ENCODE measurements at regions not wholly inside any gene's neighbourhood (a gene's known extent, or its start where the extent isn't known, plus 50 kb on each side); places are given as distances from the start of the nearest gene placed in this dataset.
"Not testable (repeated sequence)": the region's sequence is repeated elsewhere in the genome, so short reads cannot be mapped to it uniquely, and the experiment has no call there.

DNA sequence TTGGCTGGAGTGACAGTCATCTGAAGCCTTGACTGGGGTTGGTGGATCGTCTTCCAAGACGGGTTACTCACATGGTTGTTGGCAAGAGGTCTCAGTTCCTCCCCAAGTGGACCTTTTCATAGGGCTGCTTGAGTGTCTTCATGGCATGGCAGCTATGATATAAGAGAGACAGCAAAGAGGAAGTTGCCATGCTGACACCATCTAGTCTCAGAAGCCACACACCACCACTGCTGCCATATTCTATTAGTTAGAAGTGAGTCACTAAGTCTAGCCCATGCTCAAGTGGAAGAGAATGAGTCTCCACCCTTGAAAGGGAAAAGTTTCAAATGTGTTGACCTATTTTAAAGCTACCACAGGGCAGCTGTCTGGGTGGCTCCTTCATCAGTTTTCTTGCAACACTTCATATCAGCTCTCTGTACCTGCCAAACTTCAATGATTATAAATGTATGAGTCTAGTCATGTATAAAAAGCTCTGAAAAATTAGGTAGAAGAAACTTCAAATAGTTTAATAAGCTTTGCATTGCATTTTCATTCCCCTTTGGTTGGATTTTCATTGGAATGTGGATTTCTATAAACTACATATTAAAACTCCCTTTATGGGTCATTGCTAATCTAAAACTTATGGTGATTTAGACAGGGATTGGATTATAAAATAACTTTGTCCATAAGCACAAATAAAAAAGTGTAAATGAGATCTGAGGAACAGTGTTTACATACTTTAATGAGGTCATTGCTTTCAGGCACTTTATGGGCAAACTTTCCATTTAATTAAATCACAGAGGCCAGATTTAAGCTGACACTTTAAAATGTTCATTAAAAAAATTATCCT is 68.0 kb upstream of the ATXN3L start:
- peak; percentile 87 for DNase-seq (ENCODE audit: low read depth)

- DNase-seq (ENCODE audit: low read depth) = peak; percentile 31
These were observed 66.8 kb upstream of the ATXN3L start for GRCh38 chrX:13386636-13387035.

DNA sequence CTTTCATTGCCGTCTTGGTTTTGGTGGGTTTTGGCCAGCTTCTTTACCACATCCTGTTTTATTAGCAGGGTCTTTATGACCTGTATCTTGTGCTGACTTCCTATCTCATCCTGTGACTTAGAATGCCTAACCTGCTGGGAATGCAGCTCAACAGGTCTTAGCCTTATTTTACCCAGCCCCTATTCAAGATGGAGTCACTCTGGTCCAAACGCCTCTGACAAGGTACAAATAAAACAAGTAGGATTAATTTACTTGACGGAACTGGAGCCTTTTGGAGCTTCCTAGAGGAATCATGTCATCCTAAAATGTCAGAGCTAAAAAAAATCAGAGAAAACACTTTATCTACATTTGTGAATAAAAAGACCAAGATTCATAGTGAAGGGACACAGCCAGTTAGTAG is 66.2 kb upstream of the ATXN3L start:
- no peak for DNase-seq (ENCODE audit: low read depth)

DNA sequence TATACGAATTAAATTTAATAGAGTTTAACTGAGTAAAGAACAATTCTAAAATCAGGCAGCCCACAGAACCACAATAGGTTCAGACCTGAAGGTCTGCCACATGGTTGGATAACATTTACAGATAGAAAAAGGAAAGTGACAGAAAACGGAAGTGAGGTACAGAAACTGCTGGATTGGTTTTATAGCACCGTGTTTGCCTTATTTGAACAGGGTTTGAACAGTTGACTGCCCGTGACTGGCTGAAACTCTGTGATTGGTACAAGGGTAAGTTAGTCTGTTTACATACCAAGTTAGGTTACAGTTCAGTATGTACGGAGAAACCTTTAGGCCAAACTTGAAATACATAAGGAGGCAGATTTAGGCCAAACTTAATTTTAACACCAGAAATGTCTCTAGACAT is 64.1 kb upstream of the ATXN3L start:
- no peak for DNase-seq (ENCODE audit: low read depth)

- no peak for DNase-seq (ENCODE audit: low read depth)
These were observed 61.7 kb upstream of the ATXN3L start for GRCh38 chrX:13381514-13381913.

- DNase-seq (ENCODE audit: low read depth) = no peak
These were observed 60.4 kb upstream of the ATXN3L start for GRCh38 chrX:13380211-13380610.

GRCh38 chrX:13378562-13379518 is 59.0 kb upstream of the ATXN3L start:
- DNase-seq (ENCODE audit: low read depth) = not testable (repeated sequence)

DNA sequence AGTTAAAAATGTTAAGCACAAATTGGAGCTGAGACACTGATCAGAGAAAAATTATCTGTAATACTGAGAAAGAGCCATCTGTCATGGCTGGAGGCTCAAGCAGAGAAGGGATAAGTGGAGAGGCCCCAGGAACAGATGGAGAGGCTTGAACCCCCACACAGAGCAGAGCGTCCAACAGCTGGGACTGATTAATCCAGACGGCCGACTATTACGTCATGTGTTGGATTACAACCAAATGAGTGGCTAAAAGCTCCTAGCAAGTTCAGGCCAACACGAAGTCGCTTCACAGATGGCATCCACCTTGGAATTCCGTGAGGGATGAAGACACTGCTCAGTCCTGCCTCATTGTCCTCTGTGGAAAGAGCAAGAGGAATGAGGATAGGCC is 57.7 kb upstream of the ATXN3L start:
- peak; percentile 96 for DNase-seq (ENCODE audit: low read depth)

- DNase-seq (ENCODE audit: low read depth) = peak; percentile 97
These were observed 57.1 kb upstream of the ATXN3L start for GRCh38 chrX:13376857-13377549.

- DNase-seq (ENCODE audit: low read depth) = not testable (repeated sequence)
These were observed 55.7 kb upstream of the ATXN3L start for GRCh38 chrX:13375596-13375995.

DNA sequence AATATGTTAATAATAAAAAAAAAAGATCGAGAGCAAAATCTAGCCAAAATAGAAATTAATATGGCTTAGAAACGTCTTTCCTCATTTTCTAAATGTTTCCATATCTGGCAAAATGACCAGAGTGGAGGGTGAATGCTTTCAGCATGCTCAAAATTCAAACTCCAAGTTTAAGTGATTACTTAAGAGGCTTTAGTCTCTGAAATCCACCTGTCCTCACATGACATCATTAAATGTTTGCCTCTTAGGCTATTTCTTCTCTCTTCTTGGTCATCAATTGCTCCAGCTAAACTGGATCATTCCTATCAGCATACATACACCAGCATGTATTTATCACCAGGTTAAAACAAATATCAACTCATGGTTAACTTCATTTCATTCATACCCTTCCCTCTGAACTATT is 54.5 kb upstream of the ATXN3L start:
- DNase-seq (ENCODE audit: low read depth) = peak; percentile 51

GRCh38 chrX:13373431-13374187 is 53.8 kb upstream of the ATXN3L start:
- peak; percentile 64 for DNase-seq (ENCODE audit: low read depth)

DNA sequence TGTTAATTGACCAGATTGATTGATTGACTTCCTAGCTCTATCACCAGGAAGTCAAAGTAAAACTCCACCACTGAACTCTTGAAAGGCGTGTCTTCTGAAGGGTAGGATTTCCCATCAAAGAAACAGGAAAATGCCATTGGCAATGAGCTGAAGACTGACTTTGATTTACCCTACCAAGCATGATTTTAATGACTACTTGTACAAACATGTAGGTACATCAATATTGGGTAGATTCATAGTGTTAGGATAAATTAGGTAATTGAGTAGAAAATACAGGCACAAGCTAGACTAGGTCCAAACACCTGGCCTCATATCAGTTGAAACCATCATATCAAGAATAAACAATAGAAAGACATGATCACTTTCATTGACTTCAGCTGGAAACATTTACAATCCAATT is 53.2 kb upstream of the ATXN3L start:
- DNase-seq (ENCODE audit: low read depth) = no peak

- DNase-seq (ENCODE audit: low read depth) = no peak
These were observed 52.5 kb upstream of the ATXN3L start for GRCh38 chrX:13372203-13372980.

DNA sequence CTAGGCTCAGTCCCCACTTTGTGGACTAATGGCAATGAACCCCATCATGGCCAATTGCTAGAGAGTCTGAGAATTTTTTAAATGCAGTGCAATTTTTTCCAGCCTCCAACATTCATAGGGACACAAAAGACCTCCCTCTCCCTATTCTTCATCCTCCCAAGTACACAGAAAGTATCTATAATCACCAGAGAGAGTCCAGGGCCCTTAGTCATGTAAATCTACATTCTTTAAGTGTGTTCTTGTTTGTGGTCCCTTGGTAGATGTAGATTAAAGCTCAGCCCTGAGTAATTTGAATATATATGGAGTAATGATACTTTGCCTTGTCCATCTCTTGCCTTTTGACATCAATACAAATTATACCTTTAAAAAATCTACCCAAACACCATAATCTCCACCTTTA is 51.3 kb upstream of the ATXN3L start:
- DNase-seq (ENCODE audit: low read depth) = no peak

DNA sequence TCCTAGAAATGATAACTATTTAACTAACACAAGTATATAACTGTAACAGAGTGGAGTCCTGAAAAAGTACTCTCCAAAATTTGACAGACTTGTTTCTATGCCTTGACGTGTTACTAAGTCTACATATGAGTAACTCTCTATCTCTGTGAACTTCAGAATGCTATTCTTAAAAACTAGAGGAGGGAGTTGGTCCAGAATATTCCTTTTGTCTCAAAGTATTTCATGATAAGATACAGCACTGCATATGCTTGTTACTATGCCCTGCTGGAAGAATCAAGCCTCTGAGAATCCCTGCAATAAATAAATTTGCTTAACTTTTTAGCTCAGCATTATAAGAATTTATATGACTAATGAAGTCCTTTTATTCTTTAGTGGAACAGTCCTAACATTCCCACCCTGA is 50.9 kb upstream of the ATXN3L start:
- no peak for DNase-seq (ENCODE audit: low read depth)
